IPS-15b (cell line): ENCODE measurements at regions not wholly inside any gene's neighbourhood (a gene's known extent, or its start where the extent isn't known, plus 50 kb on each side); places are given as distances from the start of the nearest gene placed in this dataset.

ENCODE experiments used
- H3K27me3 ChIP-seq: one replicate; pipeline ENCODE4 v1.6.1; 2013; ENCODE audit warnings: low read length; ENCODE audit not compliant: control insufficient read depth, insufficient read depth
- H3K36me3 ChIP-seq: one replicate; pipeline ENCODE4 v1.6.1; 2013; ENCODE audit warnings: low read length; ENCODE audit not compliant: control insufficient read depth, insufficient read depth
- H3K4me1 ChIP-seq: one replicate; pipeline ENCODE4 v1.6.1; 2013; ENCODE audit warnings: mild to moderate bottlenecking, low read length; ENCODE audit not compliant: control insufficient read depth, insufficient read depth
- H3K4me3 ChIP-seq: one replicate; pipeline ENCODE4 v1.5.1; 2013; ENCODE audit warnings: low read depth, low read length
- H3K9ac ChIP-seq: one replicate; pipeline ENCODE4 v1.6.1; 2013; ENCODE audit warnings: low read depth, mild to moderate bottlenecking, low read length
- H3K9me3 ChIP-seq: one replicate; pipeline ENCODE4 v1.6.1; 2013; ENCODE audit warnings: mild to moderate bottlenecking, low read length; ENCODE audit not compliant: control insufficient read depth, insufficient read depth

- H3K36me3 ChIP-seq = no peaks in the 10 kb centered on the region
- no peaks in the 10 kb centered on the region for H3K27me3 ChIP-seq
- no peaks in the 10 kb centered on the region for H3K9me3 ChIP-seq
- H3K4me3 ChIP-seq = no peak overlapping the region
- H3K4me1 ChIP-seq = no peaks in the 10 kb centered on the region
- H3K9ac ChIP-seq = no peak overlapping the region
These were observed 100.8 kb upstream of the WASF3 start for GRCh38 chr13:26456650-26457049.

- H3K9me3 ChIP-seq = no peaks in the 10 kb centered on the region
- H3K9ac ChIP-seq = no peak overlapping the region
- no peaks in the 10 kb centered on the region for H3K36me3 ChIP-seq
- H3K27me3 ChIP-seq = no peaks in the 10 kb centered on the region
- no peaks in the 10 kb centered on the region for H3K4me1 ChIP-seq
- no peak overlapping the region for H3K4me3 ChIP-seq
These were observed 100.3 kb upstream of the WASF3 start for GRCh38 chr13:26457212-26457611.

GRCh38 chr13:26458196-26458749 lies 99.2 kb upstream of the WASF3 start:
- no peak overlapping the region for H3K4me3 ChIP-seq
- no peaks in the 10 kb centered on the region for H3K36me3 ChIP-seq
- H3K9me3 ChIP-seq = no peaks in the 10 kb centered on the region
- no peak overlapping the region for H3K9ac ChIP-seq
- H3K27me3 ChIP-seq = no peaks in the 10 kb centered on the region
- H3K4me1 ChIP-seq = no peaks in the 10 kb centered on the region

GRCh38 chr13:26459276-26460131 lies 98.0 kb upstream of the WASF3 start:
- no peaks in the 10 kb centered on the region for H3K9me3 ChIP-seq
- no peaks in the 10 kb centered on the region for H3K36me3 ChIP-seq
- H3K27me3 ChIP-seq = no peaks in the 10 kb centered on the region
- no peak overlapping the region for H3K9ac ChIP-seq
- no peak overlapping the region for H3K4me3 ChIP-seq
- no peaks in the 10 kb centered on the region for H3K4me1 ChIP-seq

- no peak overlapping the region for H3K4me3 ChIP-seq
- no peaks in the 10 kb centered on the region for H3K27me3 ChIP-seq
- H3K36me3 ChIP-seq = no peaks in the 10 kb centered on the region
- no peaks in the 10 kb centered on the region for H3K4me1 ChIP-seq
- no peak overlapping the region for H3K9ac ChIP-seq
- H3K9me3 ChIP-seq = no peaks in the 10 kb centered on the region
These were observed 96.8 kb upstream of the WASF3 start for GRCh38 chr13:26460648-26461047.

GRCh38 chr13:26463296-26463695 lies 94.2 kb upstream of the WASF3 start:
- Histone ChIP-seq H3K4me3 (no peak overlapping the region), H3K4me1 (no peaks in the 10 kb centered on the region), H3K36me3 (no peaks in the 10 kb centered on the region), H3K9me3 (no peaks in the 10 kb centered on the region), H3K27me3 (no peaks in the 10 kb centered on the region), H3K9ac (no peak overlapping the region)

GRCh38 chr13:26463848-26464247 lies 93.6 kb upstream of the WASF3 start:
- Histone ChIP-seq H3K4me1 (no peaks in the 10 kb centered on the region), H3K4me3 (no peak overlapping the region), H3K9ac (no peak overlapping the region), H3K36me3 (no peaks in the 10 kb centered on the region), H3K9me3 (no peaks in the 10 kb centered on the region), H3K27me3 (no peaks in the 10 kb centered on the region)

- no peaks in the 10 kb centered on the region for H3K27me3 ChIP-seq
- no peaks in the 10 kb centered on the region for H3K36me3 ChIP-seq
- no peaks in the 10 kb centered on the region for H3K4me1 ChIP-seq
- H3K9me3 ChIP-seq = no peaks in the 10 kb centered on the region
- no peak overlapping the region for H3K4me3 ChIP-seq
- H3K9ac ChIP-seq = no peak overlapping the region
These were observed 92.0 kb upstream of the WASF3 start for GRCh38 chr13:26465514-26465913.

GRCh38 chr13:26465954-26466353 lies 91.5 kb upstream of the WASF3 start:
- H3K36me3 ChIP-seq = no peaks in the 10 kb centered on the region
- no peaks in the 10 kb centered on the region for H3K4me1 ChIP-seq
- no peak overlapping the region for H3K4me3 ChIP-seq
- H3K27me3 ChIP-seq = no peaks in the 10 kb centered on the region
- no peak overlapping the region for H3K9ac ChIP-seq
- H3K9me3 ChIP-seq = no peaks in the 10 kb centered on the region

- H3K36me3 ChIP-seq = no peaks in the 10 kb centered on the region
- no peak overlapping the region for H3K9ac ChIP-seq
- no peaks in the 10 kb centered on the region for H3K9me3 ChIP-seq
- no peaks in the 10 kb centered on the region for H3K4me1 ChIP-seq
- H3K27me3 ChIP-seq = no peaks in the 10 kb centered on the region
- H3K4me3 ChIP-seq = no peak overlapping the region
These were observed 89.2 kb upstream of the WASF3 start for GRCh38 chr13:26468265-26468801.

GRCh38 chr13:26469602-26470001 lies 87.9 kb upstream of the WASF3 start:
- Histone ChIP-seq H3K4me1 (no peaks in the 10 kb centered on the region), H3K4me3 (no peak overlapping the region), H3K9me3 (no peaks in the 10 kb centered on the region), H3K9ac (no peak overlapping the region), H3K27me3 (no peaks in the 10 kb centered on the region), H3K36me3 (no peaks in the 10 kb centered on the region)

GRCh38 chr13:26471807-26472206 lies 85.7 kb upstream of the WASF3 start:
- H3K9me3 ChIP-seq = no peaks in the 10 kb centered on the region
- H3K9ac ChIP-seq = no peak overlapping the region
- no peaks in the 10 kb centered on the region for H3K4me1 ChIP-seq
- H3K27me3 ChIP-seq = no peaks in the 10 kb centered on the region
- H3K4me3 ChIP-seq = no peak overlapping the region
- no peaks in the 10 kb centered on the region for H3K36me3 ChIP-seq
